Aorta (tissue), 5 donors: ENCODE measurements at regions not wholly inside any gene's neighbourhood (a gene's known extent, or its start where the extent isn't known, plus 50 kb on each side); places are given as distances from the start of the nearest gene placed in this dataset.

ENCODE experiments used
- ATAC-seq: fragments of 200-7000 bp; cut with Tn5 transposase; one replicate; pipeline ENCODE4 v1.9.1; 2022; ENCODE audit warnings: moderate library complexity; ENCODE audit not compliant: low FRiP score
- DNase-seq, 2 donors: peaks; one replicate each; pipeline ENCODE4 v3.0.0-alpha.2; 2020
- H3K27ac ChIP-seq, 2 donors: one replicate each; pipeline ENCODE4 v1.5.1; 2013; ENCODE audit warnings: low read length in 2 of 2, mild to moderate bottlenecking in 2 of 2, moderate library complexity in 2 of 2, control low read depth in 1 of 2, inconsistent platforms in 1 of 2, low read depth in 1 of 2
- H3K27me3 ChIP-seq, 2 donors: one replicate each; pipeline ENCODE4 v1.6.1; 2013; ENCODE audit warnings: control low read depth in 1 of 2, low read length in 1 of 2, mild to moderate bottlenecking in 1 of 2, moderate library complexity in 1 of 2; ENCODE audit not compliant: insufficient read depth in 2 of 2, control insufficient read depth in 1 of 2
- H3K36me3 ChIP-seq, 2 donors: one replicate each; pipeline ENCODE4 v1.6.1; 2013; ENCODE audit warnings: control low read depth in 1 of 2, low read length in 1 of 2, mild to moderate bottlenecking in 1 of 2; ENCODE audit not compliant: insufficient read depth in 2 of 2, control insufficient read depth in 1 of 2
- H3K4me1 ChIP-seq, 2 donors: one replicate each; pipeline ENCODE4 v1.6.1; 2013; ENCODE audit warnings: low read length in 2 of 2, control low read depth in 1 of 2, mild to moderate bottlenecking in 1 of 2, moderate library complexity in 1 of 2; ENCODE audit not compliant: insufficient read depth in 2 of 2, control insufficient read depth in 1 of 2
- H3K4me3 ChIP-seq, 2 donors: one replicate each; pipeline ENCODE4 v1.5.1; 2013; ENCODE audit warnings: low read length in 2 of 2, control low read depth in 1 of 2, mild to moderate bottlenecking in 1 of 2
- H3K9me3 ChIP-seq: one replicate; pipeline ENCODE4 v1.6.1; 2013; ENCODE audit warnings: mild to moderate bottlenecking, low read length; ENCODE audit not compliant: control insufficient read depth
- WGBS, 2 donors: extraction: QIAGEN DNeasy Blood & Tissue Kit; methylation state at CpG; one replicate each; pipeline ENCODE4 v1.1.7; 2013; 5-methylcytosine and 5-hydroxymethylcytosine counted together
- intact Hi-C, 2 donors: fragments of 100-400 bp; cut with DNase I; formaldehyde crosslinking; loops; one replicate each; pipeline versions ENCODE4 v1.14.2 to v1.15.0; 2022
- donor health status: healthy with polysubstance abuse.
- donor health status: Bipolar disorder and iron deficiency.
- donor health status: DM: no; HTN: no; CAD: no.
- donor health status: DM: no; HTN: no; CAD: no.
- donor health status: DM: yes; HTN: yes; CAD: no.

DNA sequence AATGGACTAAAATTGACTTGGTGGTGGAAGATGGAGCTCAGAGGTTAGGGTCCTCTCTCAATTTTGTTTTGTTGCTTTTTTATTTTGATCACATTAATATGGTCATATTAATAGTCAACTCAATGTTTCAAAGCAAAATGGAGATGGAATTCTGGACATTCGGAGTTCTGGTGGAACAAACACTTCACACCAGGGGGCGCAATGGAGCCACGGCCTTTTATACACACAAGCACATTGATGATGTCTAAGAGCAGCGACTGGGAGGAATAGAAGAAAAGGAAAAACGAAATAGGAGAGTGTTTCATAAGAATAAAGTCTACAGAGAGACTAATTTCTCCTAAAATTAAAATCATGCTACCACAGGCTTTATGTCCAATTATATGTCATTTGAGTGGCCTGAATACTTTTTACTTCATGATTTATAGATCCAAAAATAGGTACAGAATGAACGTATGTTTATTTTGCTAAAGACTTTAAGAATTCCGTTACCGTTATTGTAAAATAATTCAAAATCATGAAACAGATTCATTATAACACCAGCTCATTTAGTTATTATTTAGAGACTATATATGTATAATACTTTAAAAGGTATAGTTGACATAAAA lies 197.6 kb upstream of the SASH1 start:
- H3K4me3 ChIP-seq, result no peak overlapping the region
- H3K36me3 ChIP-seq, result no peaks in the 10 kb centered on the region
- H3K27me3 ChIP-seq, result no peaks in the 10 kb centered on the region
- intact Hi-C loops, result no loop called here
- H3K27ac ChIP-seq, result no peak overlapping the region
- ATAC-seq (peak; percentile 66), DNase-seq (peak; percentile 87 to 94)
- WGBS, 2 donors, result 3 to 4% methylated on average over 8 of the region's 8 CpGs
- H3K9me3 ChIP-seq, result no peaks in the 10 kb centered on the region
- H3K4me1 ChIP-seq, result no peaks in the 10 kb centered on the region

DNA sequence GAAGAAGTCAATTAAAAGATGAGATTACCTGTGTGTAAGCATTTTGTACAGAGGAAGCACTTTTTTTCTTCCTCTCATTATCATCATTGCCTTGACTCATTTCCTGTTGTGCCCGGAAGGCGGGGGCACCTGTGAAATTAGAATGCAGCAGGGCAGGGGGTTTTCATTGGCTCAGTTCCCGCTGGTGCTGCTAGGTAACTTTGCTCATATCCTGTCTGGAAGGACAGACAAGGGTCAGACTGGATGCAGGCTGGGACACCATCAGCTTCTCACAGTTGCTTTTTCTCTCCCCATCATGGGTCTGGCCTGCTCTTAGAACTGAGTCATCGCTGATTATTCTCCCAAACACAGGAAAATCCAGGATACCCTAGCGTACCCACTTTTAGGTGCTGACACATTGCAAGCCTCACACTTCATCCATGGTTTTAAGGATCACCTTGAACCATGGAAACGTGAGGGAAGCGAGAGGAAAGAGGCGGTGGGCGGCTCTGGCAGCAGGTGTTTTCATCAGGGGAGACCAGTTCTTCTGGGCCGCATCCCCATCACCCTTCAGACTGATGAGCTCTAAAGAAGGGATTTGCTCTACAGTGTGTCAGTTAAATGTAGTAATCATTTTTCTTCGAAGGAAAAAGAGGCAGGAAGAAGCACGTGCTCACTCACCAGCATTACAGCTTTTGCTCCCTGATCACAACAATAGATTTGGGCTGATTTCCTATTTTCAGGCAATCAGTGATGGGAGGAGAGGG lies 195.7 kb upstream of the SASH1 start:
- no peak for ATAC-seq
- intact Hi-C loops, result no loop called here
- 86 to 88% methylated on average over 12 of the region's 12 CpGs for WGBS, 2 donors

DNA sequence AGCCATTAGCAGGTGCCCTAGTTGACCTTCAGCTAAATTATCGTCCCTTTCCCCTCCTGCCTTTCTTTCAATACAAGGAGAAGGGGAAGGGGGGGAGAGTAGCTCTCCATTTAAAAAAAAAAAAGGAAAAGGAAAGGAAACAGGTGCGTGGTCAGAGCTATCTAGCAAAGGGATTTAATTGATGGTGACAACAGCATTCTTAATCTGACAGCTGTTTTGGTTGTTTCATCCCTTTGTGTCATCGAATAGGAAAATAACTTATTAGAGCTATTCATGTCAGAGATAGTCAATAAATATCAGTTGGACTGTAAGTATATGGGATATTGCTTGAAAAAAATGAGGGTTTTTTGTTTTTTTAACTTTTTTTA lies 195.2 kb upstream of the SASH1 start:
- intact Hi-C loops, result no loop called here
- Histone ChIP-seq H3K36me3 (no peaks in the 10 kb centered on the region), H3K27ac (no peak overlapping the region), H3K9me3 (no peaks in the 10 kb centered on the region), H3K27me3 (no peaks in the 10 kb centered on the region), H3K4me3 (no peak overlapping the region), H3K4me1 (no peaks in the 10 kb centered on the region)
- ATAC-seq, result no peak
- 93 to 98% methylated on average over 3 of the region's 3 CpGs for WGBS, 2 donors
- no peak for DNase-seq

More for the DNA sequence above, 195.7 kb upstream of the SASH1 start:
- H3K27ac ChIP-seq, result no peak overlapping the region
- no peaks in the 10 kb centered on the region for H3K27me3 ChIP-seq
- H3K4me3 ChIP-seq, result no peak overlapping the region
- no peaks in the 10 kb centered on the region for H3K9me3 ChIP-seq
- no peaks in the 10 kb centered on the region for H3K36me3 ChIP-seq
- DNase-seq, result no peak
- H3K4me1 ChIP-seq, result no peaks in the 10 kb centered on the region

DNA sequence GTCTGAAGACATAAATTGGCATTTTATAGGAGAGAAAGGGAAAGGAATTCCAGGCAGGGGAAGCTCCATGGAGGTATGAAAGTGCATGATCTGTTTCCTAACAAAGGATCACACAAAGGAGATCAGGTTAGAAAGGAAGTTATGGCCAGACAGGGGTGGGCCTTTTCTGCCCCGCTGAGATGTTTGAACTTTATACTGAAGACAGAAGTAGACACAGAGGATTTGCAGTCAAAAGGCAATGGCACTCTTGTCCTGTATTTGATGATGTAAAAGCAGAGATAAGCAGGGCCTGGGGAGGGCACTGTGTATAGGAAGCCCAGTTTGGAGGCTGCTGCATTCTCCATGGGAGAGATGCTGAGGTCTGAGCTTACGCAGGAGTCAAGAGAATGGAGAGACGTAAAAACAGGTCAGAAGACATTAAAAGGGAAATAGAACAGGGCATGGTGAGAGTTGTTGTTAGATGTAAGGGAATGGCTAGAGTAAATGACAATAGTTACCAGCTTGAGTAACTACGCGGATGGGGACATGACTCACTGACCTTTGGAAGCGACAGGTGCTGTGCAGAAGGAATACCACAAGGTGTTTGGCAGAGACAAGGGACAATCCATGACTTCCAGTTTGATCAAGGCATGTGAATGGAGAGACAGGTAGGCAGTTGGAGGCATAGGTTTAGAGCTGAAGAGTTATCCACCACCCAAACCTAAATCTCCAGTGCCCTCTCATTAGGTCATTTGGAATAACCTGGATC lies 190.6 kb upstream of the SASH1 start:
- intact Hi-C loops, result no loop called here
- ATAC-seq (no peak), DNase-seq (no peak)
- Histone ChIP-seq H3K4me1 (no peaks in the 10 kb centered on the region), H3K9me3 (no peaks in the 10 kb centered on the region), H3K4me3 (no peak overlapping the region), H3K36me3 (no peaks in the 10 kb centered on the region), H3K27me3 (no peaks in the 10 kb centered on the region), H3K27ac (no peak overlapping the region)
- 87 to 97% methylated on average over 6 of the region's 6 CpGs for WGBS, 2 donors

DNA sequence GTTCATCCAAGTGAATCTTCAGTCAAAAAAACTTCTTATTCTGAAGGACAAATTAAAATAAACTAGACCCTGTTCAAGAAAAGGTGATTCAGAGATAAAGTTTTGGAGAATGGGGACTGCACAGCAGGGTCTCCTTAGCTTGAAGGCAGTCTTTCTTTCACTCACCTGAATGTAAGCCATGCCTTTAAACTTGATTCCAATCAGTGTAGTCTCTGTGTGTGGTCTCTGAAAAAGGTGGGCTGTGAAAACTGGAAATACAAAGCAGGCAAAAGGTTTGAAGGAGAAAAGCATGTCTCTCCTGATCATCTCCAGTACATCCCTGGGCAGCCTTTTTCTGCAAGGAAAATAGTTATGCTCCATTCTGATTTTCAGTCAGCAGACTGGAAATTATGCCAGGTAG lies 188.0 kb upstream of the SASH1 start:
- no peak overlapping the region for H3K4me3 ChIP-seq

DNA sequence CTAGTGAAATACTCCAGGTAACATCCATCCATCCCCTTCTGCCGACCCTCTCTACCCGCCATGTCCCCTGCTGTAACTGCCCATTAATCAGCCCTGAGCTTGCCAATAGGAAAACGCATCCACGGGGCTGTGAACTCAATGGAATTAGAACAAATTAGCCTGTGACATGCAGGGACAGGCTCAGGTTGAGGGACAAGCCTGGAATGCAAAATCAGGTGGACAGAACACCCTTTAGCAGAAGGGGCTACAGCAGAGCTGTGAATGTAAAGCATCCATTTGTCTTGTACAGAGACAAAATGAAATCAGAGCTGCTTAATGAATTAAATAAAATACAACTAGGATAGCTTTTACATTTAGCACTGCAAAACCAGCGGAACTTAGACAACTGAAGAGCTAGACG lies 187.3 kb upstream of the SASH1 start:
- intact Hi-C loops, result no loop called here
- ATAC-seq (no peak), DNase-seq (no peak)
- 75 to 88% methylated on average over 6 of the region's 6 CpGs for WGBS, 2 donors
- Histone ChIP-seq H3K27ac (no peak overlapping the region), H3K4me1 (no peaks in the 10 kb centered on the region), H3K4me3 (no peak overlapping the region), H3K9me3 (no peaks in the 10 kb centered on the region), H3K36me3 (no peaks in the 10 kb centered on the region), H3K27me3 (no peaks in the 10 kb centered on the region)

More for the DNA sequence above, 188.0 kb upstream of the SASH1 start:
- Histone ChIP-seq H3K27ac (no peak overlapping the region), H3K27me3 (no peaks in the 10 kb centered on the region), H3K4me1 (no peaks in the 10 kb centered on the region), H3K36me3 (no peaks in the 10 kb centered on the region), H3K9me3 (no peaks in the 10 kb centered on the region)
- no peak for DNase-seq
- no peak for ATAC-seq
- intact Hi-C loops, result no loop called here

DNA sequence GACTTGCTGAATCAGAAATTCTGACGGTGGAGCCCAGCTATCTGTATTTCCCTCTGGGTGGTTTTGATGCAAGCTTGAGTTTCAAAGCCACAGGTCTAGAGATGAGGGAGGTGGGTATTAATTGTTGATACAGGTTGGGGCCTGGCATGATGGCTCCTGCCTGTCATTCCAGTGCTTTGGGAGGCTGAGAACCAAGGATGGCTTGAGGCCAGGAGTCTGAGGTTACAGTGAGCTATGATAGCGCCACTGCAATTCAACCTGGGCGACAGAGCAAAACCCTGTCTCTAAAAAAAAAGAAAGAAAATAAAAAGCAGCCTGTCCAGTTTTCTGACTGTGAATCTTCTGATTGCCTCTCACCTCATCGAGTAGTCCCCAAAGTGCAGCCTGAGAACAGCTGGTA lies 184.8 kb upstream of the SASH1 start:
- DNase-seq, result no peak

DNA sequence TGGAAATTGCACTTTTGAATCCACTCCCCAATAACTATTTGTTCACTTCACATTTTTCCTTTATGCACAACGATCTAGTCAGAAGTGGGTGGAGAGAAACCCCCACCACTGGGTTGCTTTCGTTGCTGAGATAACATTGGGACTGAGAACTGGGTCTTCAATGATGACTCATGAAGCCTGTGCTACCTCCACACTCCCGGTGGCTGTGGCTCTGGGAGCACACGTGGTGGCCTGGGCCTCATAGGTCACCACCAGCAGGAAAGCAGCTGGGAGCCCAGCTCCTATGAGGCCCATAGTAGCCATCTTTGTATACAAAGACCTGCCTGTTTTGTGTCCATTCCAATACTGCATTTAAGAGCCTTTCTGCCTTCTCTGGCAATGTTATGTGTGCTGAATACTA lies 178.0 kb upstream of the SASH1 start:
- Histone ChIP-seq H3K27ac (no peak overlapping the region), H3K36me3 (no peaks in the 10 kb centered on the region), H3K27me3 (no peaks in the 10 kb centered on the region), H3K4me3 (no peak overlapping the region), H3K9me3 (no peaks in the 10 kb centered on the region), H3K4me1 (no peaks in the 10 kb centered on the region)
- intact Hi-C loops, result no loop called here
- ATAC-seq (no peak), DNase-seq (no peak)
- WGBS, 2 donors, result 64 to 67% methylated on average over 4 of the region's 4 CpGs

More for the DNA sequence above, 184.8 kb upstream of the SASH1 start:
- H3K4me3 ChIP-seq, result no peak overlapping the region
- WGBS, 2 donors, result 88 to 90% methylated on average over 4 of the region's 4 CpGs
- intact Hi-C loops, result no loop called here
- no peaks in the 10 kb centered on the region for H3K27me3 ChIP-seq
- H3K27ac ChIP-seq, result no peak overlapping the region
- no peaks in the 10 kb centered on the region for H3K4me1 ChIP-seq
- no peaks in the 10 kb centered on the region for H3K36me3 ChIP-seq
- H3K9me3 ChIP-seq, result no peaks in the 10 kb centered on the region
- ATAC-seq, result no peak
